Transverse colon (tissue), 4 donors: ENCODE measurements at regions not wholly inside any gene's neighbourhood (a gene's known extent, or its start where the extent isn't known, plus 50 kb on each side); places are given as distances from the start of the nearest gene placed in this dataset.

ENCODE experiments used
- CTCF ChIP-seq, 5 experiments: fragments of 200-600 bp in 3 of 5; fragments of 450-650 bp in 2 of 5; sonication (generic) in 3 of 5; IDR thresholded peaks; 1 replicate in 2 of 5; 2 replicates in 3 of 5; pipeline ENCODE4 v1.5.1; 2016 to 2017; ENCODE audit warnings: antibody characterized with exemption in 5 of 5, inconsistent platforms in 3 of 5, mild to moderate bottlenecking in 2 of 5, moderate library complexity in 1 of 5
- EP300 ChIP-seq: sonication (generic); formaldehyde crosslinking; IDR thresholded peaks from one replicate; pipeline ENCODE4 v1.6.1; 2017; ENCODE audit warnings: antibody characterized with exemption, low read depth
- POLR2A ChIP-seq: fragments of 450-650 bp; IDR thresholded peaks from one replicate; pipeline ENCODE4 v1.6.1; 2016; ENCODE audit warnings: antibody characterized with exemption, mild to moderate bottlenecking, moderate library complexity
- POLR2AphosphoS5 ChIP-seq, 3 donors: sonication (generic); formaldehyde crosslinking; IDR thresholded peaks; one replicate each; pipeline ENCODE4 v1.6.1; 2016; ENCODE audit warnings: antibody characterized with exemption in 3 of 3

- TF ChIP-seq CTCF (IDR thresholded peaks at IDR 0.05): no peak
- no peak for TF ChIP-seq POLR2A
- no peak for TF ChIP-seq EP300
- no peak for TF ChIP-seq POLR2AphosphoS5 (IDR thresholded peaks at IDR 0.05)
Observed at GRCh38 chr22:48057116-48057835, 1294.8 kb downstream of the TBC1D22A start.
